Immature natural killer cell (primary cell): ENCODE measurements at regions not wholly inside any gene's neighbourhood (a gene's known extent, or its start where the extent isn't known, plus 50 kb on each side); places are given as distances from the start of the nearest gene placed in this dataset.

Experiments used
- DNase-seq, 3 donors: peaks; one replicate each; pipeline ENCODE4 v3.0.0; 2022; ENCODE audit warnings: mixed read lengths in 1 of 3
- H3K27ac Mint-ChIP-seq, 6 donors: one replicate each; pipeline ENCODE4 v1.8.0; 2020; ENCODE audit warnings: mixed read lengths in 6 of 6, mild to moderate bottlenecking in 5 of 6, inconsistent platforms in 4 of 6, moderate library complexity in 3 of 6
- H3K27me3 Mint-ChIP-seq, 3 donors: one replicate each; pipeline ENCODE4 v1.8.0; 2020 to 2021; ENCODE audit warnings: low read depth in 3 of 3, mild to moderate bottlenecking in 3 of 3, mixed read lengths in 3 of 3, moderate library complexity in 3 of 3, inconsistent platforms in 1 of 3
- H3K36me3 Mint-ChIP-seq, 3 donors: one replicate each; pipeline ENCODE4 v1.8.0; 2020; ENCODE audit warnings: mixed read lengths in 3 of 3, inconsistent platforms in 2 of 3, mild to moderate bottlenecking in 2 of 3
- H3K4me1 Mint-ChIP-seq, 2 donors: one replicate each; pipeline ENCODE4 v1.8.0; 2020; ENCODE audit warnings: inconsistent platforms in 2 of 2, mild to moderate bottlenecking in 2 of 2, mixed read lengths in 2 of 2, moderate library complexity in 1 of 2
- H3K4me3 Mint-ChIP-seq, 5 donors: one replicate each; pipeline ENCODE4 v1.8.0; 2020; ENCODE audit warnings: mild to moderate bottlenecking in 5 of 5, mixed read lengths in 5 of 5, inconsistent platforms in 3 of 5, moderate library complexity in 3 of 5
- H3K9me3 Mint-ChIP-seq, 6 donors: one replicate each; pipeline ENCODE4 v1.8.0; 2020; ENCODE audit warnings: mild to moderate bottlenecking in 6 of 6, mixed read lengths in 6 of 6, inconsistent platforms in 4 of 6, moderate library complexity in 3 of 6

DNA sequence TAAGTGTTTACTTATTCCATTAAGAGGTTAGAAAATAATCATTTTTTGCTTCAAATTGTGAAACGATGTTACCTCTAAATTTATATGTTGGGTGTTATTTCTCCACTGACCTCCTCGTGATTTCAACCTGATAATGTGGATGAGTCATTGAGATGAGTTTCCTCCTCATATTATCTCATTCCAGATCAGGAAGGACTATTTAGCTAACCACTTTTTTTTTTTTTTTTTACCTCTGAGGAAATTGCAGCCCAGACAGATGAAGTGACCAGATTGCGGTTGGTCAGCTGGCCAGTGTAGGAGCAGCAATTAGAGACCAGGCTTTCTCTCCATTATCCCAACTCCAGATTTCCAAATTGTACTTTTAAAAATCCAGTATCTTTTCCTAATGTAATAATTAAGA, 248.7 kb downstream of the FZD1 start:
- H3K4me3 Mint-ChIP-seq, result no peak overlapping the region
- H3K27ac Mint-ChIP-seq, result no peak overlapping the region
- no peaks in the 10 kb centered on the region for H3K4me1 Mint-ChIP-seq
- no peak for DNase-seq
- H3K9me3 Mint-ChIP-seq, result peaks cover 3 to 20% (median 8%) of the 10 kb centered on the region in 6 donors
- H3K27me3 Mint-ChIP-seq, result peaks cover 0 to 3% (median 1%) of the 10 kb centered on the region in 3 donors
- no peaks in the 10 kb centered on the region for H3K36me3 Mint-ChIP-seq

DNA sequence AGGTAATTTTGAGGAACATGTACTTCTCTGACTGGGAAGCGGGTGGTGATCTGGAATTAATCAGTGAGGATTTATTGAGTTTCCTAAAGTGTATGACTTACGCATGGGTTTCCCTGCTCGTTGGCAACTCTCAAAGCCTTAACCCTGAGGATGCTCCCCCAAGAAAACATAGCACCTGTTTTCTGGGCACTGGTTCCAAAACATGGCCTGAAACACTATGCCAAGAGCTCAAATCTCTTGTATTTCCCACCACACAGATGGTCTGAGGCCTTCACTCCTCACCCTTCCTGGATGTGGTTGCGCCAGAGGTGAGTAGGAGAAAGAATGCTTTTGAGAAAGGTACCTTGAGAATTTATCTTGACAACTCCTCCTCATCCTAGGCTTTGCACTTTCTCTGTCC, 250.4 kb downstream of the FZD1 start:
- no peak for DNase-seq
- H3K4me1 Mint-ChIP-seq, result no peaks in the 10 kb centered on the region
- no peak overlapping the region for H3K4me3 Mint-ChIP-seq
- peaks cover 3 to 28% (median 13%) of the 10 kb centered on the region in 6 donors for H3K9me3 Mint-ChIP-seq
- no peak overlapping the region for H3K27ac Mint-ChIP-seq
- peaks cover 0 to 3% (median 3%) of the 10 kb centered on the region in 3 donors for H3K27me3 Mint-ChIP-seq
- no peaks in the 10 kb centered on the region for H3K36me3 Mint-ChIP-seq

DNA sequence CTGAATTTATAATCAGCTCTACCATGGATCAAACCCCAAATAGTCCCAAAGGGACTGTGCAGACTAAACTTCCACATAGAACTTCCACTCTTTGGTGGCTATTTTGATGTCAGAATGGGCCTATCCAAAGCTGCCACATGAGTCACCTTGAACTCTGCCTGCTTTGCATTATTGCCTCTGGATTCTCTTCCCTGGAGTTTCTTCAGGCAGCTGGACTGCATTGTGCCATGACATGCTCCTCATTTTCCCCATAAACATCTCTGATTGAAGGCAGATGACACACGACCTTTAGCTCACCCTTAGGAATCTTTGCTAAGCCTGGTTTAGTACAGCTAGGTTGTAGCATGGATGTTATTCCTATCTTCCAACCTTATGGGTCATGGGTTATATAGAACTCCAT, 251.7 kb downstream of the FZD1 start:
- H3K36me3 Mint-ChIP-seq, result no peaks in the 10 kb centered on the region
- no peak overlapping the region for H3K27ac Mint-ChIP-seq
- DNase-seq, result no peak
- peaks cover 0 to 3% (median 3%) of the 10 kb centered on the region in 3 donors for H3K27me3 Mint-ChIP-seq
- no peaks in the 10 kb centered on the region for H3K4me1 Mint-ChIP-seq
- peaks cover 3 to 30% (median 13%) of the 10 kb centered on the region in 6 donors for H3K9me3 Mint-ChIP-seq
- no peak overlapping the region for H3K4me3 Mint-ChIP-seq

DNA sequence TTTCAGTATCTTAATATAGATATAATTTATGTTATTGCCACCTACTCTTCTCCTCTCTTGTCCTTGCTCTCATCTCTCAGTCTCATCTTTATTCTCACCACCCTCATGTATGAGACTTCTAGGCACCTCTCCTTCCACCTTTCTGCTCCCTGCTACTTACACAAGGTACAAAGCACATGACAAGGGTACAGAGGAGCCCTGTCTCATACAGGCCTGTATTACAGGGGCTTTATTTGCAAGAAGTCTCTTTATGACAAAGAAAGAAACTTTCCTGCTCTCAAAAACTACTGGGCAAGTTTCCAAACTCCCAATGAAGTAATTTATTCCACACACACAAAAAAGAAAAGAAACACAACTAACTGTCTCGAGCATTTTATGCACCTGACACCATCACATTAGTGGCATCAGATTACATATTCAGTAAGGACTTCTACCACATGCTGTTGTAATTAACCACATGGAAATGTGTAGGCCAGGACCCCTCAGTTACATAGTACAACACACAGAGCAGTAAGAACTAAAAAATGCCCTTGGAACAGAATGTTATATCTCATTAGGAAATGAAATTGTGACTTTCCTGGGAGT, 253.1 kb downstream of the FZD1 start:
- no peak overlapping the region for H3K27ac Mint-ChIP-seq
- H3K4me3 Mint-ChIP-seq, result no peak overlapping the region
- H3K9me3 Mint-ChIP-seq, result peaks cover 7 to 36% (median 14%) of the 10 kb centered on the region in 6 donors
- DNase-seq, result no peak
- H3K4me1 Mint-ChIP-seq, result no peaks in the 10 kb centered on the region
- H3K27me3 Mint-ChIP-seq, result peaks cover 0 to 5% (median 3%) of the 10 kb centered on the region in 3 donors
- no peaks in the 10 kb centered on the region for H3K36me3 Mint-ChIP-seq

DNA sequence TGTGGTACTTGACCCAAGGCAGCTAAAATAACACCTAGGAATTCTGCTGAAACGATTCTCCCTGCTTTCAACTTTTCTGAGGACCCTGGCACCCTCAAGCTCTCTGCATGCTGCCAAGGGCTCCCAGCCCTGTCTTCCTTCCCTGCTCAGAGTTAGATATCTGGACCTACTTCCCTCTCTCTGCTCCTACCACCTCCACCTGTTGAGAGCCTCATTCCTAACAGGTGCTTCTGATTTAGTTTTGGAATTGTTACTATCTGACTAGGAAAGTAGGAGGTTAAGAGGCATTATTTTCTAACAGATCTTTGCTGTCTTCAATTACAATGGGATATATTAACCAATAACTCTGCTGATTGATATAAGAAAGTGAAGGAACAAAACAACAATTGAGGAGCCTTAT, 253.8 kb downstream of the FZD1 start:
- H3K27me3 Mint-ChIP-seq, result peaks cover 0 to 5% (median 3%) of the 10 kb centered on the region in 3 donors
- H3K27ac Mint-ChIP-seq, result no peak overlapping the region
- no peaks in the 10 kb centered on the region for H3K4me1 Mint-ChIP-seq
- no peak overlapping the region for H3K4me3 Mint-ChIP-seq
- no peaks in the 10 kb centered on the region for H3K36me3 Mint-ChIP-seq
- DNase-seq, result no peak
- H3K9me3 Mint-ChIP-seq, result peaks cover 9 to 35% (median 13%) of the 10 kb centered on the region in 6 donors

DNA sequence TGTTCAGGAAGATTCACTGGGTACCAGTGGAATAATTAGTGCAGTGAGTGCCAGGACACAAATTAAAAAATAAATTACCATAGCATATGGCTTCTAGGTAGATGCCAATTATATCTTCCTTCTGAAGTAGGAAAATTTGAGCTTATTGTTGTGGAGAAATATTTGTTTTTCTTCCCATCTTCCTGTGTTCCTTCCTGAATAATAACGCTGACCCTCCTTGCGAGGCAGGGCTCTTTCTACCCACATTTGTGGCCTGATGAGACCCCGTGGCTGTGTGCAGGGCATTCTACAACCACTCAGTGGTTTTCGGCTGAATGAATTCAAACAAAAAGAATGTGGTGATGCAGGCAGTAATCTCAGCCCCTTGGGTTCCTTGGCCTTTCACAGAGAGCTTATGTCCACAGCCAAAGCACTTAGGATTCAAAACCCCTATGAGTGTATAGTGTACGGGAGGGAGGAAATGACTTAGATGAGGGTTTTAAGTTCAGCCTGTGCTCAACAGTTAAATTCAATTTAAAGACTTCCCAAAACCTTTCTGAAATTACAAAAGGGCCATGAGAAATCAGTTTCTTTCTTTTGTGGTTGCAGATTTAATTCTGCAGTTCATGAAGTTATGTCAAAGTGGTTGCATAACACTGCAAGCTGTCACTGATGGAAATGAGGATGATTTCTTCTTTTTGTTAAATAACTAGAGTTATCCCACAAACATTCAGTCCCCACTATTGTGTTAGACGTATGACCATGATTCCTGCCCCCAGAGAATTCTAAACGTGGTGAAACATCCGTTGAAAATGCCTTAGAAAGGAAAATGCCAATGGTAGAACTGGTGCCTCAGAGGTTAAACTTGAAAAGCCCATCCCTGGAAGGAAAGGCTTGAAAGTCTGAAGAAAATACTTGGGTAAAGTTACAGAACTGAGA, 255.3 kb downstream of the FZD1 start:
- no peaks in the 10 kb centered on the region for H3K36me3 Mint-ChIP-seq
- peaks cover 8 to 31% (median 13%) of the 10 kb centered on the region in 6 donors for H3K9me3 Mint-ChIP-seq
- no peaks in the 10 kb centered on the region for H3K4me1 Mint-ChIP-seq
- no peak for DNase-seq
- H3K27ac Mint-ChIP-seq, result no peak overlapping the region
- peaks cover 0 to 5% (median 3%) of the 10 kb centered on the region in 3 donors for H3K27me3 Mint-ChIP-seq
- H3K4me3 Mint-ChIP-seq, result no peak overlapping the region

DNA sequence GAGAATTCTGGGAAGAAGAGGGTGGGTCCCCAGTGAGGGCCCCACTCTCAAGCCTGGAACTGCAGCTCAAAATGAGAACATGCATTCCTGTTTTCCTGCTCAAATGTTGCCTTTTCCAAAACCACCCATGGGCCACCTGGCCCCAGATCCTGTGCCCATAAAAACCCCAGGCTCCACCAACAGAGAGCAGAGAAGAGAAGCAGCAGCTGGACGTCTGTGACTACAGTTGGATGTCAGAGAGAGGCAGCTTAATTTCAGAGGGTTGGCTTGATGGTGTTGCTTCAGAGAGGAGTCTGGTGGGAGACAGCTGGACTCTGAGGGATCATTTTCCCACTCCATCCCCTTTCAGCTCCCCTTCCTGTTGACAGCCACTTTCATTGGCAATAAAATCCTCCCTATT, 256.4 kb downstream of the FZD1 start:
- H3K27me3 Mint-ChIP-seq, result peaks cover 0 to 5% (median 2%) of the 10 kb centered on the region in 3 donors
- H3K36me3 Mint-ChIP-seq, result no peaks in the 10 kb centered on the region
- peaks cover 6 to 30% (median 14%) of the 10 kb centered on the region in 6 donors for H3K9me3 Mint-ChIP-seq
- DNase-seq, result no peak
- H3K27ac Mint-ChIP-seq, result no peak overlapping the region
- no peaks in the 10 kb centered on the region for H3K4me1 Mint-ChIP-seq
- H3K4me3 Mint-ChIP-seq, result no peak overlapping the region

DNA sequence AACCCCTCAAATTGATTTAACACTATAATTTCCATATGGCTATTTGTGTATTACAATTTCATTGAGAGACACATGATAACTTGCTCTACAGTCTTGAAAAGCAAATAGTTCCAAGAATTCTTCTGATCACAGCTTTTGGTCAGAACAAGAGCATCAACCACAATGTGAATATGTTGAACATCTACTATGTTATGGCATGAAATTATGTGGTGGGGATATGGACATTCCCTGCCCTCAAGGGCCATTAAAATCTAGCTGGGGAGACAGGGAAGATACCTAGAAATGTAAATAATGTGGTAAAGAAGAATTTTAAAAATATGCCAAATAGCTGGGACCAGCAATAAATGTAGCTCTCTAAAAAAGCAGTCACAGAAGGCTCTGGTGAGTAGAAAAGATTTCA, 262.2 kb downstream of the FZD1 start:
- peaks cover 0 to 4% (median 0%) of the 10 kb centered on the region in 3 donors for H3K36me3 Mint-ChIP-seq
- no peak overlapping the region for H3K27ac Mint-ChIP-seq

DNA sequence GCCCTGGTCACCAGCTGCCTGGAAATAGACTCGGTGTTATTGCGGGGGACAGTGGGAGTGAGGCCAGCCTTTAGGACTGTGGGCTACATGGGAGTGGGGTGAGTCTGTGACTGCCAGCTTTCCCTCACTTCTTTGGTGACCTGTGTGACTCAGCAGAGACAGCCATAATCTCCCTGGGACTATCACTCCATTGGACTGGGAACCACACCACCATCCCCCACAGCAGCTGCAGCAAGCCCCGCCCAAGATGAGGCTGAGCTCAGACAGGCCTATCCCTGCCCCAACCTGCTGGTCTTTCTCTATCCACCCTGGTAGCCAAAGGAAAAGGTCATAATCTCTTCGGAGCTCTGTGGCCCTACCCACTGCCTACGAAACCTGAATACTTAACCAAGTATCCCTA, 263.2 kb downstream of the FZD1 start:
- Mint-ChIP-seq H3K9me3 (peaks cover 11 to 63% (median 32%) of the 10 kb centered on the region in 6 donors), H3K27me3 (peaks cover 0 to 2% (median 0%) of the 10 kb centered on the region in 3 donors), H3K36me3 (peaks cover 0 to 4% (median 0%) of the 10 kb centered on the region in 3 donors), H3K4me3 (no peak overlapping the region), H3K27ac (no peak overlapping the region), H3K4me1 (no peaks in the 10 kb centered on the region)
- DNase-seq, result no peak

More for the DNA sequence above, 262.2 kb downstream of the FZD1 start:
- no peak for DNase-seq
- Mint-ChIP-seq H3K9me3 (peaks cover 14 to 59% (median 28%) of the 10 kb centered on the region in 6 donors), H3K27me3 (peaks cover 0 to 2% (median 0%) of the 10 kb centered on the region in 3 donors), H3K4me3 (no peak overlapping the region), H3K4me1 (no peaks in the 10 kb centered on the region)

DNA sequence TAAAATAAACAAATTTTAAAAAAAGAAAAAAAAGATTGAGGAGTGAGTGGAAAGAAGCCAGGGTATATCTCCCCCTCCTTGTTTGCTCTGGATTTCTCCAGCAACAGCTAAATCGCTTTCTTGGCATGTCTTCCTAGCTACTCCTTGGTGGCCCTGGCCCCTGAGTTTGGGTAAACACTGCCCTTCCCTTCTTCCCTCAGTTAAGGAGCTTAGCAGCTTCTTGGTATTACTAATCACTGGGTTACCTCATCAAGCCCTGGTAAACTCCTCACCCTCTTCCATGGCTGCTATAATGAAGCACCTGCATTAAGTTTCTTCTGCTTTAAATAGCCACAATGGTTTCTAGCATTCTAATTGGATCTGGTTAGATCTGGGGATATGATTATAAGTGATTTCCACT, 269.8 kb downstream of the FZD1 start:
- no peak for DNase-seq
- no peaks in the 10 kb centered on the region for H3K4me1 Mint-ChIP-seq
- H3K4me3 Mint-ChIP-seq, result no peak overlapping the region
- H3K9me3 Mint-ChIP-seq, result peaks cover 7 to 52% (median 29%) of the 10 kb centered on the region in 6 donors
- peaks cover 0 to 4% (median 0%) of the 10 kb centered on the region in 3 donors for H3K36me3 Mint-ChIP-seq
- H3K27me3 Mint-ChIP-seq, result peaks cover 0 to 3% (median 0%) of the 10 kb centered on the region in 3 donors
- H3K27ac Mint-ChIP-seq, result no peak overlapping the region

DNA sequence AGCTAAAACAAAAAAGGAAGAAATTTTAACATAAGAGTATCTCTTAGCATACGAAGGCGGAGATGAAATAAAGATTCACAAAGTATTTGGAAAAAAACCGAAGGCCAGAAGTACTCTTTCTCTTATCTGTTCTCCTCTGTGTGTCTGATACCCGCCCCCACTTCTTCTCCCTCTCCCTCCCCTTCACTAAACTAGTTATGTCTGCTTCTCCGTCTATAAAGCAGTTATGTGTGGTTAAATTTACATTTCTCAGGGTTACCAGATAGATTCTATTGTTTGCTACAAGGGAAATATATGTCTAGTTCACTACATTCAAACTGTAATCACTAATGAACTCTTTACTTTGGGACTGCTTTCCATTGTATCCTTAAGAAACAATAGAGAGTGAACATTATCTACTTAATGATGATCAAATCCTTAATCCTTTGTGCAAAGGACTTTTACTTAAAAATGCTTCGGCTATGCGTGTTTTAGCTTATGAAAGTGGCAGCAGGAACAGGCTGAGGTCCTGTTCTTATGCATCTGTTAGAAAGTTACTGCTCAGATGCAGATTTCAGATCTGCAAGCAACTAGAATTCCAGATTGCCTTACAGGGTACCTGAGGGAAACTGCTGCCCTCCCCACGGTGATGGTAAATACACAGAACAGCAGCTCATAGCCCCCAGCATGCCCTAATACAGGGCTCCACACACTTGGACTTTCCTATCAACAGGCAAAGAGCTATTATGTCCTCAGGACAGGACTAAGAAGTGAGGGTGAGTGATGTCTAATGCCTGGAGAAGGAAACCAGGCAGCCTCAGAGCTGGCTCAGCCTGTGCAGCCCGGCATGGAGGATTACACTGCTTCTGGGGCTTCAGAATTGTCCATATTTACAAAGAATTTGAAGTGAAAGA, 273.3 kb downstream of the FZD1 start:
- Mint-ChIP-seq H3K27me3 (peaks cover 0 to 1% (median under 1%) of the 10 kb centered on the region in 3 donors), H3K9me3 (peaks cover 7 to 29% (median 16%) of the 10 kb centered on the region in 6 donors), H3K4me1 (no peaks in the 10 kb centered on the region), H3K27ac (no peak overlapping the region), H3K4me3 (no peak overlapping the region), H3K36me3 (no peaks in the 10 kb centered on the region)
- no peak for DNase-seq

DNA sequence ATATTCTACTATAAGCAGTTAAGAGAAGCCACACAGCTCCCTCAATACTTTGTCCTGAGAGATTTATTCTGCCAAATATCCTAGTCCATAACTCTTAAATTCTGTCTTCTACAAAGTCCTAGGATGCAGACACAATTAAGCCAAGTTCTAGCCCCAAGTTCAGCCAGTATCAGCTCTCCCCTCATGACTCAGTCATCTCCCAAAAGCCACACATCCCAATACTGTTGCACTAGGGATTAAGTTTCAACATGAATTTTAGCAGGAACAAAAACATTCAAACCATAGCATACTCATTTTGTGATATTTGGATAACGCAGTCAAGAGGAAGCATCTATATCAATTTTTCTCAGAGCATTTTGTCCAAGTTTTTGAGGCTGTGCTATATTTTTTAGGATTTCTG, 277.4 kb downstream of the FZD1 start:
- H3K27me3 Mint-ChIP-seq, result peaks cover 0 to 5% (median 0%) of the 10 kb centered on the region in 3 donors
- no peaks in the 10 kb centered on the region for H3K4me1 Mint-ChIP-seq
- H3K36me3 Mint-ChIP-seq, result no peaks in the 10 kb centered on the region
- no peak overlapping the region for H3K4me3 Mint-ChIP-seq
- DNase-seq, result no peak
- peaks cover 0 to 23% (median 8%) of the 10 kb centered on the region in 6 donors for H3K9me3 Mint-ChIP-seq
- H3K27ac Mint-ChIP-seq, result no peak overlapping the region

DNA sequence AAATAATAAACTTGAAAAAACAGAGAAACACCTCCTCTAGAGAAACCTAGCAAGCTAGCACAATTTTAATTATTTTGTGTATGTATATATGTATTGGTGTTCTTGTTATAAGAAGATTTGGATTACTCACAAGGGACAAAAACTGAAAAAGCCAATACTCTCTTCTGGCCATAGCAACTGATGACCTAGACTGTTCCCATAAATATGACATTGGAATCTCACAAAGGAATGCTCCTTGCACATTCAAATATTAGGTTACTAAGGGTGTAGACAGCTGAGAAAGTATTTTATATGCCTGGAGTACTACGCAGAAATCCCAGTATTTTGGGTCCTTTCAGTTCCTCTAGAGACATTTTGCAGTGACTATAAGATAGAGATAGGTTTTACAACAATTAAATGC, 279.4 kb downstream of the FZD1 start:
- Mint-ChIP-seq H3K4me3 (no peak overlapping the region), H3K4me1 (no peaks in the 10 kb centered on the region)
- no peak for DNase-seq

More for the DNA sequence above, 279.4 kb downstream of the FZD1 start:
- H3K27me3 Mint-ChIP-seq, result peaks cover 0 to 5% (median 0%) of the 10 kb centered on the region in 3 donors
- H3K36me3 Mint-ChIP-seq, result no peaks in the 10 kb centered on the region
- no peak overlapping the region for H3K27ac Mint-ChIP-seq
- H3K9me3 Mint-ChIP-seq, result peaks cover 0 to 16% (median 6%) of the 10 kb centered on the region in 6 donors
